ENCODE measurements at regions not wholly inside any gene's neighbourhood (a gene's known extent, or its start where the extent isn't known, plus 50 kb on each side); places are given as distances from the start of the nearest gene placed in this dataset.

DNA sequence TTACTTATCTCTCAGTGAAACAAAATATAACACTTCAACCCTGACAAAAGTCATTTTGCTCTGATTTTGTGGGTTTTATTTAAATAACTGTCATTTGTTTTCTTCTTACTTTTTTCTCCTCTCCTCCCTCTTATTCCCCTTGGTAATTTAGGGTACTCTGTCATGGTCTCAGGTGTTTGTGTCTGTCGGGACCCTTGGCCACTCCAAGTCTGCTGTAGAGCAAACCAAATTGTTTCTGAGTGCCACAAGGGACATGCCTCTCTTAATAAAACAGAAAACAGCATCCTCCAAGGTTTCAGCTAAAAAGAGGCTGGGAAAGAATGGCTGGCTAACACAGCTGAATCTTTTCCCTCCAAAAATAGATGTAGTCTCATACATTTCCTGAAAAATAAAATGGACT is 573.1 kb upstream of the KLF12 start:
- H3K4me1 Mint-ChIP-seq, result no peaks in the 10 kb centered on the region
- H3K27ac Mint-ChIP-seq, result no peak overlapping the region
- ChIA-PET CTCF (interaction anchor here (1.7 kb wide), 1 partner anchor 21 kb away, joined by 4 read pairs; no protein-coding TSS in a partner anchor), POLR2A (interaction anchor here (0.6 kb wide), 2 partner anchors 48 to 1391 kb away, joined by 3 to 4 read pairs; no protein-coding TSS in a partner anchor)
- no peaks in the 10 kb centered on the region for H3K9me3 Mint-ChIP-seq
- no peaks in the 10 kb centered on the region for H3K36me3 Mint-ChIP-seq (ENCODE audit: low read depth)
- H3K27me3 Mint-ChIP-seq, result no peaks in the 10 kb centered on the region
- no peak for DNase-seq
- H3K4me3 Mint-ChIP-seq, result no peak overlapping the region

DNA sequence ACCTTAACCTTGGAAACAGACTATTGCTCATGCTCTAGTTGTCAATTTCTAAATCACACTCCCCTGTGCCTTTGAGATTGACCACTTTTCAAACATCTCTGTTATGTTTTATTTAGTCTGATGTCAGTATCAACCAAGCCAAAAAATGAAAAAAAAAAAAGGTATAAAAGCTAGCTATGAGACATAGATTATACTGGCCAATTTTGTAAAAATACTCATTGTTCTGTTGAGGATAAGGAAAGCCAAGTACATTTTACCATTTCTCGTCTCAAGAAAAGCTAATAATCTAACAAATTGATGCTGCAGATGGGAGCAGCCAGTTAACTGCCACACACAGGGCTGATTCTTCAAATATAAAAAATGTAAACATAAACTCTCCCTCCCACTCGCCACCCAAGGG is 572.6 kb upstream of the KLF12 start:
- Mint-ChIP-seq H3K36me3 (ENCODE audit: low read depth) (no peaks in the 10 kb centered on the region), H3K4me1 (no peaks in the 10 kb centered on the region), H3K4me3 (no peak overlapping the region), H3K27me3 (no peaks in the 10 kb centered on the region), H3K9me3 (no peaks in the 10 kb centered on the region), H3K27ac (no peak overlapping the region)
- CTCF ChIA-PET, result interaction anchor here (0.6 to 1.7 kb wide), 2 partner anchors 21 to 890 kb away, joined by 3 to 4 read pairs; no protein-coding TSS in a partner anchor
- POLR2A ChIA-PET, result interaction anchor here (0.6 kb wide), 2 partner anchors 49 to 1391 kb away, joined by 3 to 4 read pairs; no protein-coding TSS in a partner anchor
- DNase-seq, result no peak

DNA sequence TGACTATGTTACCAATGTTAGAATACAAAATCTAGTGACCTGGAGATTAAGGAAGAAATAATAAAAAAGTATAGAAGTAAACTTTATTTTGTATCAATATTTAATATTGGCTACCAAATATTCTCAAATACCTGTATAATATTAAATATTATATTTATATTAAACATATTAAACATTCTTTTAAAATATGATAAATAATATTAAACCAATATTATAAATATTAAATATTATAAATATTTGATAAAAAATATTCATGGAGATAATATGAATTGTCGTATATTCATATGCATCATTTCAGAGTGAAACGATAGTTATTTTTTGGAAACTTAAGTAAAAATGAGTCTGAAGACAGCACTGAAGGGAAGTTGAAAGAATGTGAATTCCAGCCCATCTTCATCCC is 571.2 kb upstream of the KLF12 start:
- no peaks in the 10 kb centered on the region for H3K36me3 Mint-ChIP-seq (ENCODE audit: low read depth)
- H3K9me3 Mint-ChIP-seq, result no peaks in the 10 kb centered on the region
- CTCF ChIA-PET, result no interaction called here
- H3K27ac Mint-ChIP-seq, result no peak overlapping the region
- H3K4me1 Mint-ChIP-seq, result no peaks in the 10 kb centered on the region
- no peak overlapping the region for H3K4me3 Mint-ChIP-seq
- no peak for DNase-seq
- POLR2A ChIA-PET, result no interaction called here
- H3K27me3 Mint-ChIP-seq, result no peaks in the 10 kb centered on the region

DNA sequence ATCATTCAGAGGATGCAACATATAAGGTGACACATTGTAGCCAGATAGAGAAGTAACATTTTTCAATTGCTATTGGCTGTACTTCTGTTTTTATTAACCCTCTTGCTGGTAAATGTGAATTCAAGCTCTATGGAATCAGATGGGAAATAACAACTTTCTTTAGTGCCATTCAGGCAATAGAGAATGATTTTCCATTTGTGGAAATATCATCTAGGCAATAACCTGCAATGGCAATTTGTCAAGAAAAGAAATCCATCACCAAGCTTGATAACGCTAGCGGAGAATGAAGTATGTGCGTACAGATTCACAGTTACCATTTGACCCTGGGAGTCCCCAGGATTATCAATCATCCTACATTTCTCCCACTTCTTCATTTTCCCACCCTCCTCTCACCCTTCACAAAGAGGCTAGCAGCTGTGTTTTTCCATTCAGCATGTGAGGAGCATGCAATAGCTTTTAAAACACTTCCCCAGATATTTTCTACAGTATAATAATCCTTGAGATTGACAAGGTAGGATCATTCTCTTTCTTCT is 569.7 kb upstream of the KLF12 start:
- Mint-ChIP-seq H3K36me3 (ENCODE audit: low read depth) (no peaks in the 10 kb centered on the region), H3K9me3 (no peaks in the 10 kb centered on the region), H3K27me3 (no peaks in the 10 kb centered on the region), H3K4me3 (no peak overlapping the region), H3K27ac (no peak overlapping the region), H3K4me1 (no peaks in the 10 kb centered on the region)
- CTCF ChIA-PET, result no interaction called here
- DNase-seq, result no peak
- POLR2A ChIA-PET, result no interaction called here

DNA sequence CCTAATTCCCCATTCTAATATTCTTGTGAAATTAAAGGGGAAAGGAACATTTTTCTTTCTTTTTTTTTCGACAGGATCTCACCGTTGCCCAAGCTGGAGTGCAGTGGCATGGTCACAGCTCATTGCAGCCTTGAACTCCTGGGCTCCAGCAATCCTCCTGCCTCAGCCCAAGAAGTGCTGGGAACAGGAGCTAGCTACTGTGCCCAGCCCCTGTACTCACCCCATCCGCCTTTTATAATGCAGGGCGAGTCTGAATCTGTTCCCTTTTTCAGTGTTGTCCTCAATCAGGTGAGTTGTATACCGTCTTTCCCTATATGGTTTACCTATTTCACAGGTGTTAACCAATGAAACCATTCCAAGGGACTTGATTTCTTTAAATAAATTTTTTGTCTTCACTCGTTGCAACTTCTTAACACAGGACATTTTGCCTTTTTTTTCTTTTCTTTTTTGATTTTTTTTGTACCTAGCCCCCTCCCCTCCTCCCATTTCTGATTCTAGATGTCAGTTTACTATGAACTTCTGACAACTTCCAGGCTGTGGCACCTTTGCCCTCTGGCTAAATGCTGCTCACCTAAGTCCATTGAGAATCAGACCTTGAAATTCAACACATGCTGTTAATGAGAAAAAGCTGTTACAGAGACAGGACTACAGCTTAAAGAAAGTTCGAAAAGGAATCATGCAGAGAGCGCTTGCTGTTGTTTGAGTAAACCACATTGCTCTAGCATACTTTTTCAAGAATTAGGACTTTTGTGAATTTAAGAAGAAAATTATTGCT is 562.1 kb upstream of the KLF12 start:
- H3K36me3 Mint-ChIP-seq (ENCODE audit: low read depth), result no peaks in the 10 kb centered on the region
- no peaks in the 10 kb centered on the region for H3K4me1 Mint-ChIP-seq
- H3K27me3 Mint-ChIP-seq, result no peaks in the 10 kb centered on the region
- ChIA-PET CTCF (no interaction called here), POLR2A (no interaction called here)
- no peak overlapping the region for H3K4me3 Mint-ChIP-seq
- no peaks in the 10 kb centered on the region for H3K9me3 Mint-ChIP-seq
- no peak overlapping the region for H3K27ac Mint-ChIP-seq
- no peak for DNase-seq

DNA sequence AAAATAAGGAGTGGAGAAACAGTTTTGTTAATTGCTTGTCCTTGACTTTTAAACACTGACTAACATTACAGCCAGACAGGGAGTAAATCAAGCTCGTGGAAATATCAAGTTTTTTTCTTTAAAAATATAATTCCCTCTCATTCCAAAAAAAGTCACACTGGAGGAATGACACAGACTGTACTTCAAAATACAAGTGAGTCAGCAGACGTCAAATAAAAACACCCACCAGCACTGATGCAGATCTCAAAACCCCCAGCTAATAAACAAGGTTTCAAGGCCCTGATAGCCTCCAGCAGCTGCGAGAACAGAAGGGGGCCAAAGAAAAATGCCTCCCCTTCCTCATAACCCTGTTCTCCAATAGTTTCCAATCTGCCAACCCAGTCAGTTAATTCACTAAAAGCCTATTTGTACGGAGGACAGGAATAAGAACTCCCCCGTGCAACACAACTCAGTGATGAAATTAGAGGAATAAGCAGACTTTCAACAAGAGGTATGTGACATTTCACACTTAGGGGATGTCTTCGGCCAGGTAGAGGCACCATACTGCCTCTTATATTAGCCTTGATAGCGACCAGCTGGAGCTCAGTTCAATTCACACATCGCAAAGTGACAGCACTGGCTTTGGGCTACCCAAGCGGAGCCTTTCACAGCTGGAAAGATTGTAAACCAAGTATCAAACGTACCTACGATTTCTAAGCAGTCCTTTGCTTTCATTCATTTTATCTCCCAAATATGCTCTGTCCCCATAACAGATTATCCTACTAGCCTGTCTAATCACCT is 561.0 kb upstream of the KLF12 start:
- ChIA-PET CTCF (interaction anchor here (1.1 kb wide), 1 partner anchor 12 kb away, joined by 3 read pairs; no protein-coding TSS in a partner anchor), POLR2A (no interaction called here)
- no peaks in the 10 kb centered on the region for H3K9me3 Mint-ChIP-seq
- H3K4me3 Mint-ChIP-seq, result no peak overlapping the region
- H3K4me1 Mint-ChIP-seq, result no peaks in the 10 kb centered on the region
- H3K27me3 Mint-ChIP-seq, result no peaks in the 10 kb centered on the region
- no peaks in the 10 kb centered on the region for H3K36me3 Mint-ChIP-seq (ENCODE audit: low read depth)
- H3K27ac Mint-ChIP-seq, result no peak overlapping the region
- DNase-seq, result no peak

DNA sequence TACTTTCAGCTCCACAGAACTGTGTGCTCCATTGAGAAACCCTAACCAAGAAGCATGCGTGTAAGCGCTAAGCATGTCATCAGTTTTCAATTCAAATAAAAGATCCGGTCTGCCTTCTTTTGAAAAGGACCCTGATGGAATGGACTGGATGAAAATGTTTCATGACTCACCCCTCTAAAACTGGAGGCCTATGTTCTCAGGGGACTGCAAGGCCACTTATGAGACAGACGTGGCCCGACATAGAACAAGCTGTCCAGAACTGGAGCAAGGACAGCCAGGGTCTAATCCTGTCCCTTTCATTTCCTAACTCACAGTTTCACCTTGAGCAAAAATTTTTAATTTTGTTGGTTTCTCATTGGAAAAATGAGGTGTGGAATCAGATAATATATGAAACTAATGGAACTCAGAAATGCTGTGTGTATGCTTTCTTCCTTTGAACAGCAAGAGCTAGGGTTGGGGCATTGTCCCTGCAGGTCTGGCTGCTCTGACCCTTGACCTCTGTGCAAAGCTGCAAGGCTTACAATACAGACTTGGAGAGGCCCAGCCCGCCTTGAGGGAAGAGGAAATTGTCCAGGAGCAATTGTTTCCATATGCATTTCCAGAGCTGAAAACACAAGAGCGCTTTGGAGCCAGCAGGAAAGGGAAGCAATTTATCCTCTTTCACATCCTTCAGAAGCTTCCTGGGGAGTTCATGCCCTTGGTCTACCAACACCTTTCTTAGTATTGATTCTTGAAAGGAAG is 553.4 kb upstream of the KLF12 start:
- Mint-ChIP-seq H3K4me3 (no peak overlapping the region), H3K36me3 (ENCODE audit: low read depth) (no peaks in the 10 kb centered on the region), H3K27ac (no peak overlapping the region), H3K4me1 (no peaks in the 10 kb centered on the region), H3K27me3 (no peaks in the 10 kb centered on the region), H3K9me3 (no peaks in the 10 kb centered on the region)
- ChIA-PET CTCF (no interaction called here), POLR2A (no interaction called here)
- DNase-seq, result no peak

DNA sequence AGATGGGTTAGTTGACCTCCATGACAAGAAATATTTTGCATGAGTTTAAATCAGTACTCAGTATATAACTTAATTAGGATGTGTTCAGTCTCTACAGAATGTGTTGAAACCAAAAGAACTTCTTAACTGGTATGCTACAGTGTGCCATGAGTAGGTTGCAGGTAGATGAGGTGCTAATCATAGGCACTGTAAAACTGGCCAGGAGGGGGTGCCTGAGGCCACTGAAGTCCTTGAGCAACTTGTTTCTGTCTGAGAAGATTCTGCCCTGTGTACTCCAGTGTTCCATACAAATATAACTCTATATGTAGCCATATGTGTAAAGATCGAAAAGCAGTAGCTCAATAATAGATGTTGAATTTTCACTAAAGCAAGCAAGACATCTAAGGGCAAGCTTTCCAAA is 549.2 kb upstream of the KLF12 start:
- POLR2A ChIA-PET, result no interaction called here
- Mint-ChIP-seq H3K27ac (no peak overlapping the region), H3K9me3 (no peaks in the 10 kb centered on the region), H3K36me3 (ENCODE audit: low read depth) (no peaks in the 10 kb centered on the region), H3K27me3 (no peaks in the 10 kb centered on the region), H3K4me1 (no peaks in the 10 kb centered on the region), H3K4me3 (no peak overlapping the region)
- DNase-seq, result no peak
- CTCF ChIA-PET, result interaction anchor here (1.2 kb wide), 1 partner anchor 12 kb away, joined by 3 read pairs; no protein-coding TSS in a partner anchor

DNA sequence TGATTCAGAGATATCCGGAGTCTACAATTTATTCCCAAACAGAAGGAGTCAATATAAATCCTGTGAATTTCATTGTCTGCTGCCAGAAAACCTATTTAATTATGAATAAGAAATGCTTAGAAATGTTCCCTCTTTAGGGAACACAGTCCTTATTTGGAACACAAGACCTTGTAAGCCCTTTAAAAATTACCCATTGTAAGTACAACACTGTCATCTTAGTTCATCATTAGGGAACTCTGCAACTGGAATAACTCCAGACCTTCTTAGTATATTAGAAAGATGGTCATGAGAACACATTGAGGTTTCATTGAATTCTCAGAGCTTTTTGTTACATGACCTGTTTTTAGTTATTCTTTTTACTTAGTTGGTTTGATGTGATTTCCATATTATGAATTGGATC is 548.5 kb upstream of the KLF12 start:
- Mint-ChIP-seq H3K27me3 (no peaks in the 10 kb centered on the region), H3K9me3 (no peaks in the 10 kb centered on the region), H3K4me3 (no peak overlapping the region), H3K36me3 (ENCODE audit: low read depth) (no peaks in the 10 kb centered on the region), H3K27ac (no peak overlapping the region), H3K4me1 (no peaks in the 10 kb centered on the region)
- no peak for DNase-seq
- ChIA-PET POLR2A (no interaction called here), CTCF (no interaction called here)

DNA sequence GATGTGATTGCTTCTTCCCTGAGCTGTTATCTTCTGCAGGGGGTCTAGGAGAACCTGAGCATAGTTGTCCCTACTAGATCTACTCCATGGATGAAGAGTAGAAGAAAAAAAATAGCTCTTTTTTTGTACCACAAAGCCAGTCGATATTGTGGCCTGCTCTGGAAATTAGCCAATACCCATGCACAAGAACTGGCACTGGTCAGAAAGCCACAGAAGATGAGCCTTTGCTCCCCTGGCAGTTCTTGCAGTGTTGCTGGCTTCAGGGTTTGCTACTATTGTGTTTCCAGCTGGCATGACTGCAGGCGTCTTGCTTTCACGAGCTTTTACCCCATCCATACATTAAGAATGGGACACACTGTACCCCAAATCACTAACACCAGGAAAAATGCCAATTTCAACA is 547.7 kb upstream of the KLF12 start:
- ChIA-PET POLR2A (no interaction called here), CTCF (no interaction called here)
- DNase-seq, result no peak
- Mint-ChIP-seq H3K36me3 (ENCODE audit: low read depth) (no peaks in the 10 kb centered on the region), H3K4me1 (no peaks in the 10 kb centered on the region), H3K9me3 (no peaks in the 10 kb centered on the region), H3K27me3 (no peaks in the 10 kb centered on the region), H3K27ac (no peak overlapping the region), H3K4me3 (no peak overlapping the region)

DNA sequence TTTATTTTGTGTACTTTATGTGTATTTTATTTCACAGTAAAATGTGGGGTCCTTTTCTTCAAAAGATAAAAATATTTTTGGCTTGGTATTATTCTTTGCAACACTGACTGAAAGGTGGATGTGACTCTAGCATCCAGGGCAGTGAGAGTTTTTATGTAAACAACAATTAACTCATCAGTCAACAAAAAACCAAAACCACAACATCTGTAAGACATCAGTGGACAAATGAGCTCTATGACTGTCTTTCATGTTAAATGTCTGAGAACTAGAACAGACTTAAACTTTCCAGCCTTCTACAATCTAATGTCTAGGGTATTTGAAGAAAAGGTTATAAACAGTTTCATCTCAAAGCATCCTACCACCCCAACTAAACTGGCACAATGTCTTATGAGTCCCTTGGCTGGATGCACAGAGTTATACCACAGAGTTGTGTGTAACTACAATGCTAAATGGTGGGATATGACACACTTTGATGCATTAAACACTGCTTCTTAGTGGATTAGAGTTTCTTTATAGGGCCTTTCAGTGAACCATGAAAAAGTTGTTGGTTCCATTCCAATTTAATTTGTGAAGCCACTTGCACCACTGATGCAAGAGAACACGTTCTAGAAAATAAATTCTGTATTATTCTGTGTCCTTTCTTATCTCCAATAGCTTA is 544.2 kb upstream of the KLF12 start:
- DNase-seq, result no peak
- ChIA-PET POLR2A (no interaction called here), CTCF (no interaction called here)
- no peaks in the 10 kb centered on the region for H3K4me1 Mint-ChIP-seq
- H3K27ac Mint-ChIP-seq, result no peak overlapping the region
- no peak overlapping the region for H3K4me3 Mint-ChIP-seq
- H3K9me3 Mint-ChIP-seq, result no peaks in the 10 kb centered on the region
- no peaks in the 10 kb centered on the region for H3K36me3 Mint-ChIP-seq (ENCODE audit: low read depth)
- H3K27me3 Mint-ChIP-seq, result no peaks in the 10 kb centered on the region

DNA sequence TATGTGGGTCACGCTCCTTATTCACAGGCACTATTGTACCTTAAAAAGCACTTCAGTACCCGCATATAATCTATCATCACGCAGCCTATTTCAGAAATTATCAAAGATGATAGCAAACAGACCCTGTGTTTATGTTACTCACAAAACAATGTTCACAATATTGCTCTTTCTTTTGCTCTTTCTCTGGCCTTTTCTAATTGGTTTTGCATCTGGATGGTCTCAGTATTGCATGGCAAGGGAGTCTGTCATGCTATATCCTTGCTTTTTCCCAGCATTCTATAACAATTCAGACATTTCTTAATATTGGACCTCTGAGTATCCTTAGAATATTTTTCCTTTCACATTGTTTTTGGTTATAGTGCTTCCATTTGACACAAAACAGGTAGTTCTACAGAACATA is 541.8 kb upstream of the KLF12 start:
- ChIA-PET CTCF (no interaction called here), POLR2A (no interaction called here)
- no peak overlapping the region for H3K4me3 Mint-ChIP-seq

More for the DNA sequence above, 541.8 kb upstream of the KLF12 start:
- no peaks in the 10 kb centered on the region for H3K27me3 Mint-ChIP-seq
- DNase-seq, result no peak
- no peaks in the 10 kb centered on the region for H3K36me3 Mint-ChIP-seq (ENCODE audit: low read depth)
- H3K4me1 Mint-ChIP-seq, result no peaks in the 10 kb centered on the region
- no peak overlapping the region for H3K27ac Mint-ChIP-seq
- H3K9me3 Mint-ChIP-seq, result no peaks in the 10 kb centered on the region
